ENCODE measurements at regions not wholly inside any gene's neighbourhood (a gene's known extent, or its start where the extent isn't known, plus 50 kb on each side); places are given as distances from the start of the nearest gene placed in this dataset.

DNA sequence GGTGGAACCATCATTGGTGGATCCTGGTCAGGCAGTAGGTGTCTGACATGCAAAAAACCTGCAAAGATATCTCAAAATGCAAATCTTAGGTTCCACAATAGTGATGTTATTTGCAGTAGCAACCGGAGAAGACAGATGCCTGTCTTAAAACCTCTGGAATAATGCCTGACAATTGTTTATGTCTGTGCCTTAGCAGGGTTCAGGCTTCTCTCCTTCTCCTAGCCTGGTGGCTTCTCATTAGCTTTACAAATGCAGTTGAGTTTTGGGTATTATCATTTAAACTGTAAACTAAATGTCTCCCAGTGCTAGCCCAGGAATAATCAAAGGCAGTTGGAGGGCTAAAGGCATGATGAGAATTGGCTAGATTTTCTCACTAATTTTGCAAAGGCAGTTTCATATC, 146.3 kb upstream of the NRG3 start:
- TF ChIP-seq POLR2A (IDR thresholded peaks at IDR 0.05; ENCODE audit: low read depth) (no peak), EP300 (IDR thresholded peaks at IDR 0.05) (no peak)
- TF ChIP-seq, protein P1, sequence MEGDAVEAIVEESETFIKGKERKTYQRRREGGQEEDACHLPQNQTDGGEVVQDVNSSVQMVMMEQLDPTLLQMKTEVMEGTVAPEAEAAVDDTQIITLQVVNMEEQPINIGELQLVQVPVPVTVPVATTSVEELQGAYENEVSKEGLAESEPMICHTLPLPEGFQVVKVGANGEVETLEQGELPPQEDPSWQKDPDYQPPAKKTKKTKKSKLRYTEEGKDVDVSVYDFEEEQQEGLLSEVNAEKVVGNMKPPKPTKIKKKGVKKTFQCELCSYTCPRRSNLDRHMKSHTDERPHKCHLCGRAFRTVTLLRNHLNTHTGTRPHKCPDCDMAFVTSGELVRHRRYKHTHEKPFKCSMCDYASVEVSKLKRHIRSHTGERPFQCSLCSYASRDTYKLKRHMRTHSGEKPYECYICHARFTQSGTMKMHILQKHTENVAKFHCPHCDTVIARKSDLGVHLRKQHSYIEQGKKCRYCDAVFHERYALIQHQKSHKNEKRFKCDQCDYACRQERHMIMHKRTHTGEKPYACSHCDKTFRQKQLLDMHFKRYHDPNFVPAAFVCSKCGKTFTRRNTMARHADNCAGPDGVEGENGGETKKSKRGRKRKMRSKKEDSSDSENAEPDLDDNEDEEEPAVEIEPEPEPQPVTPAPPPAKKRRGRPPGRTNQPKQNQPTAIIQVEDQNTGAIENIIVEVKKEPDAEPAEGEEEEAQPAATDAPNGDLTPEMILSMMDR (IDR thresholded peaks at IDR 0.05): no peak

Measured in esophagus muscularis mucosa (tissue), 4 donors.